ENCODE measurements at regions not wholly inside any gene's neighbourhood (a gene's known extent, or its start where the extent isn't known, plus 50 kb on each side); places are given as distances from the start of the nearest gene placed in this dataset.

GRCh38 chr10:60569681-60570080, 180.0 kb upstream of the ANK3 start:
- no peak for DNase-seq
- in situ Hi-C loops (cut with MboI; ENCODE audit: low pct_ligation_motif_present in 1 of 4, low pct_unique_long_range_greater_than_20kb in 1 of 4, low sequenced_read_pairs in 3 of 4) (no loop called here), intact Hi-C loops (cut with DNase I; ENCODE audit: low total_unique reads) (no loop called here)
- Histone ChIP-seq H3K9me3 (no peaks in the 10 kb centered on the region), H3K36me3 (no peaks in the 10 kb centered on the region), H3K4me3 (no peak overlapping the region), H3K27ac (no peak overlapping the region), H3K27me3 (no peaks in the 10 kb centered on the region), H3K4me1 (peaks cover 7 to 14% (median 12%) of the 10 kb centered on the region in 4 donors)
- no peak for TF ChIP-seq CTCF (IDR thresholded peaks at IDR 0.05)
- no peak for TF ChIP-seq POLR2A (IDR thresholded peaks at IDR 0.05)
- TF ChIP-seq POLR2AphosphoS5 (IDR thresholded peaks at IDR 0.05), result no peak
- no peak for TF ChIP-seq EP300 (IDR thresholded peaks at IDR 0.05; ENCODE audit: low read depth)

GRCh38 chr10:60566096-60566495, 176.4 kb upstream of the ANK3 start:
- no peaks in the 10 kb centered on the region for H3K27me3 ChIP-seq
- no peak overlapping the region for H3K4me3 ChIP-seq
- H3K36me3 ChIP-seq, result no peaks in the 10 kb centered on the region
- no peak overlapping the region for H3K27ac ChIP-seq
- H3K9me3 ChIP-seq, result no peaks in the 10 kb centered on the region
- no peaks in the 10 kb centered on the region for H3K4me1 ChIP-seq
- TF ChIP-seq POLR2A (IDR thresholded peaks at IDR 0.05) (no peak), POLR2AphosphoS5 (IDR thresholded peaks at IDR 0.05) (no peak), EP300 (IDR thresholded peaks at IDR 0.05; ENCODE audit: low read depth) (no peak), CTCF (IDR thresholded peaks at IDR 0.05) (no peak)
- no peak for DNase-seq
- intact Hi-C loops (cut with DNase I; ENCODE audit: low total_unique reads) (no loop called here), in situ Hi-C loops (cut with MboI; ENCODE audit: low pct_ligation_motif_present in 1 of 4, low pct_unique_long_range_greater_than_20kb in 1 of 4, low sequenced_read_pairs in 3 of 4) (no loop called here)

GRCh38 chr10:60565492-60565891, 175.8 kb upstream of the ANK3 start:
- H3K27me3 ChIP-seq, result no peaks in the 10 kb centered on the region
- intact Hi-C loops (cut with DNase I; ENCODE audit: low total_unique reads), result no loop called here
- H3K27ac ChIP-seq, result no peak overlapping the region
- in situ Hi-C loops (cut with MboI; ENCODE audit: low pct_ligation_motif_present in 1 of 4, low pct_unique_long_range_greater_than_20kb in 1 of 4, low sequenced_read_pairs in 3 of 4), result no loop called here
- WGBS, 2 donors (ENCODE audit: low coverage in 1 of 2), result 74 to 82% methylated on average over 2 of the region's 2 CpGs
- H3K4me1 ChIP-seq, result no peaks in the 10 kb centered on the region
- no peaks in the 10 kb centered on the region for H3K36me3 ChIP-seq
- no peak overlapping the region for H3K4me3 ChIP-seq
- TF ChIP-seq CTCF (IDR thresholded peaks at IDR 0.05), result no peak
- no peak for TF ChIP-seq EP300 (IDR thresholded peaks at IDR 0.05; ENCODE audit: low read depth)
- no peak for TF ChIP-seq POLR2A (IDR thresholded peaks at IDR 0.05)
- no peak for TF ChIP-seq POLR2AphosphoS5 (IDR thresholded peaks at IDR 0.05)
- H3K9me3 ChIP-seq, result no peaks in the 10 kb centered on the region
- no peak for DNase-seq

GRCh38 chr10:60564475-60564874, 174.8 kb upstream of the ANK3 start:
- no peaks in the 10 kb centered on the region for H3K27me3 ChIP-seq
- no peaks in the 10 kb centered on the region for H3K36me3 ChIP-seq
- no peaks in the 10 kb centered on the region for H3K9me3 ChIP-seq
- no peak for DNase-seq
- H3K27ac ChIP-seq, result no peak overlapping the region
- in situ Hi-C loops (cut with MboI; ENCODE audit: low pct_ligation_motif_present in 1 of 4, low pct_unique_long_range_greater_than_20kb in 1 of 4, low sequenced_read_pairs in 3 of 4), result no loop called here
- no peak overlapping the region for H3K4me3 ChIP-seq
- intact Hi-C loops (cut with DNase I; ENCODE audit: low total_unique reads), result no loop called here
- H3K4me1 ChIP-seq, result no peaks in the 10 kb centered on the region
- TF ChIP-seq EP300 (IDR thresholded peaks at IDR 0.05; ENCODE audit: low read depth), result no peak
- TF ChIP-seq POLR2A (IDR thresholded peaks at IDR 0.05), result no peak
- no peak for TF ChIP-seq POLR2AphosphoS5 (IDR thresholded peaks at IDR 0.05)
- 66 to 67% methylated on average over 3 of the region's 3 CpGs for WGBS, 2 donors (ENCODE audit: low coverage in 1 of 2)

- no peak for TF ChIP-seq EP300 (IDR thresholded peaks at IDR 0.05; ENCODE audit: low read depth)
- no peak for TF ChIP-seq CTCF (IDR thresholded peaks at IDR 0.05)
- TF ChIP-seq POLR2AphosphoS5 (IDR thresholded peaks at IDR 0.05), result no peak
- TF ChIP-seq POLR2A (IDR thresholded peaks at IDR 0.05), result no peak
- no peaks in the 10 kb centered on the region for H3K36me3 ChIP-seq
- no peaks in the 10 kb centered on the region for H3K4me1 ChIP-seq
- in situ Hi-C loops (cut with MboI; ENCODE audit: low pct_ligation_motif_present in 1 of 4, low pct_unique_long_range_greater_than_20kb in 1 of 4, low sequenced_read_pairs in 3 of 4), result no loop called here
- no peak overlapping the region for H3K4me3 ChIP-seq
- no peaks in the 10 kb centered on the region for H3K9me3 ChIP-seq
- H3K27ac ChIP-seq, result no peak overlapping the region
- H3K27me3 ChIP-seq, result no peaks in the 10 kb centered on the region
- intact Hi-C loops (cut with DNase I; ENCODE audit: low total_unique reads), result no loop called here
- no peak for DNase-seq
- WGBS, 2 donors (ENCODE audit: low coverage in 1 of 2), result 54 to 59% methylated on average over 2 of the region's 2 CpGs
Observed at GRCh38 chr10:60560451-60560850, 170.8 kb upstream of the ANK3 start.
